GM23338 (cell line): ENCODE measurements at regions not wholly inside any gene's neighbourhood (a gene's known extent, or its start where the extent isn't known, plus 50 kb on each side); places are given as distances from the start of the nearest gene placed in this dataset.
A peak's percentile ranks its signal among the peaks of the same experiment; 100 is the strongest.

Source experiments
- ATAC-seq: fragments of 200-7000 bp; cut with Tn5 transposase; 3 replicates; pipeline ENCODE4 v1.9.1; 2020
- DNase-seq: peaks from one replicate; pipeline ENCODE4 v3.0.0-alpha.2; 2015; ENCODE audit warnings: low spot score
- H2AFZ ChIP-seq: fragments of 200-600 bp; sonication (generic); 2 replicates; pipeline ENCODE4 v1.8.0; 2016; ENCODE audit warnings: antibody characterized with exemption, mild to moderate bottlenecking, moderate library complexity
- H3F3A ChIP-seq: fragments of 200-600 bp; sonication (generic); replicated peaks from 2 replicates; pipeline ENCODE4 v1.8.0; 2017; ENCODE audit warnings: antibody characterized with exemption, mixed run types, low read depth
- H3K27ac ChIP-seq: fragments of 200-600 bp; sonication (generic); 2 replicates; pipeline ENCODE4 v1.6.1; 2016; ENCODE audit warnings: low read depth
- H3K27me3 ChIP-seq: fragments of 200-600 bp; sonication (generic); 2 replicates; pipeline ENCODE4 v1.8.0; 2016; ENCODE audit warnings: mild to moderate bottlenecking, mixed run types, moderate library complexity; ENCODE audit not compliant: insufficient read depth
- H3K36me3 ChIP-seq: fragments of 200-600 bp; sonication (generic); 2 replicates; pipeline ENCODE4 v1.8.0; 2016; ENCODE audit warnings: mild to moderate bottlenecking; ENCODE audit not compliant: insufficient read depth
- H3K4me1 ChIP-seq: fragments of 200-600 bp; sonication (generic); 2 replicates; pipeline ENCODE4 v1.8.0; 2016; ENCODE audit warnings: mild to moderate bottlenecking, moderate library complexity; ENCODE audit not compliant: insufficient read depth
- H3K4me2 ChIP-seq: fragments of 200-600 bp; sonication (generic); 2 replicates; pipeline ENCODE4 v1.7.1; 2017; ENCODE audit warnings: mixed run types
- H3K4me3 ChIP-seq: fragments of 200-600 bp; sonication (generic); 2 replicates; pipeline ENCODE4 v1.6.1; 2016; ENCODE audit warnings: mixed run types
- H3K79me2 ChIP-seq: fragments of 200-600 bp; sonication (generic); replicated peaks from 2 replicates; pipeline ENCODE4 v1.8.0; 2017; ENCODE audit warnings: mild to moderate bottlenecking; ENCODE audit not compliant: insufficient read depth
- H3K9me2 ChIP-seq: fragments of 200-600 bp; sonication (generic); 2 replicates; pipeline ENCODE4 v1.8.0; 2017; ENCODE audit not compliant: insufficient read depth
- H4K20me1 ChIP-seq: fragments of 200-600 bp; sonication (generic); replicated peaks from 2 replicates; pipeline ENCODE4 v1.8.0; 2017; ENCODE audit warnings: mild to moderate bottlenecking; ENCODE audit not compliant: insufficient read depth
- H3K27ac Mint-ChIP-seq: 2 replicates; pipeline ENCODE4 v1.8.0; 2020; ENCODE audit warnings: inconsistent platforms, mild to moderate bottlenecking, moderate library complexity, mixed read lengths
- H3K27me3 Mint-ChIP-seq: 3 replicates; pipeline ENCODE4 v1.8.0; 2022; ENCODE audit warnings: low read depth, mild to moderate bottlenecking, moderate library complexity, mixed read lengths, inconsistent platforms; ENCODE audit not compliant: insufficient read depth, poor library complexity
- H3K36me3 Mint-ChIP-seq: 3 replicates; pipeline ENCODE4 v1.8.0; 2021; ENCODE audit warnings: low read depth, mild to moderate bottlenecking, inconsistent platforms, moderate library complexity, mixed read lengths
- H3K4me1 Mint-ChIP-seq: 3 replicates; pipeline ENCODE4 v1.8.0; 2020; ENCODE audit warnings: mild to moderate bottlenecking, inconsistent platforms, mixed read lengths
- H3K4me3 Mint-ChIP-seq: 3 replicates; pipeline ENCODE4 v1.8.0; 2021; ENCODE audit warnings: moderate library complexity, mild to moderate bottlenecking, inconsistent platforms, mixed read lengths
- H3K9me3 Mint-ChIP-seq: 3 replicates; pipeline ENCODE4 v1.8.0; 2020; ENCODE audit warnings: moderate library complexity, mild to moderate bottlenecking, inconsistent platforms, mixed read lengths
- CREB1 ChIP-seq: fragments of 250-450 bp; sonication (Bioruptor Pico); IDR thresholded peaks from 2 replicates; pipeline ENCODE4 v1.5.0; 2020; ENCODE audit warnings: low read depth, mild to moderate bottlenecking, moderate library complexity
- ETS1 ChIP-seq: IDR thresholded peaks from 2 replicates; pipeline ENCODE4 v1.6.1; 2016; ENCODE audit warnings: antibody characterized with exemption
- EZH2phosphoT487 ChIP-seq: fragments of 200-600 bp; sonication (generic); IDR thresholded peaks from one replicate; pipeline ENCODE4 v1.8.1; 2018; ENCODE audit warnings: antibody characterized with exemption; ENCODE audit not compliant: unreplicated experiment
- JUNB ChIP-seq: IDR thresholded peaks from one replicate; pipeline ENCODE4 v1.6.1; 2016; ENCODE audit warnings: antibody characterized with exemption; ENCODE audit not compliant: unreplicated experiment
- NANOG ChIP-seq: IDR thresholded peaks from 2 replicates; pipeline ENCODE4 v1.6.1; 2016; ENCODE audit warnings: antibody characterized with exemption, borderline replicate concordance
- ZNF331 ChIP-seq: fragments of 250-450 bp; sonication (Bioruptor Pico); IDR thresholded peaks from 2 replicates; pipeline ENCODE4 v1.5.0; 2020; ENCODE audit warnings: low read depth, mild to moderate bottlenecking, moderate library complexity
- TF ChIP-seq, protein P1 (sequence below), 2 experiments: fragments of 200-600 bp in 1 of 2; sonication (generic) in 1 of 2; conservative IDR thresholded peaks; 2 replicates each; pipeline versions ENCODE4 v1.5.1 to v1.6.1; 2016 to 2017; ENCODE audit warnings: antibody characterized with exemption in 2 of 2, low read depth in 2 of 2, mild to moderate bottlenecking in 2 of 2, moderate library complexity in 1 of 2

DNA sequence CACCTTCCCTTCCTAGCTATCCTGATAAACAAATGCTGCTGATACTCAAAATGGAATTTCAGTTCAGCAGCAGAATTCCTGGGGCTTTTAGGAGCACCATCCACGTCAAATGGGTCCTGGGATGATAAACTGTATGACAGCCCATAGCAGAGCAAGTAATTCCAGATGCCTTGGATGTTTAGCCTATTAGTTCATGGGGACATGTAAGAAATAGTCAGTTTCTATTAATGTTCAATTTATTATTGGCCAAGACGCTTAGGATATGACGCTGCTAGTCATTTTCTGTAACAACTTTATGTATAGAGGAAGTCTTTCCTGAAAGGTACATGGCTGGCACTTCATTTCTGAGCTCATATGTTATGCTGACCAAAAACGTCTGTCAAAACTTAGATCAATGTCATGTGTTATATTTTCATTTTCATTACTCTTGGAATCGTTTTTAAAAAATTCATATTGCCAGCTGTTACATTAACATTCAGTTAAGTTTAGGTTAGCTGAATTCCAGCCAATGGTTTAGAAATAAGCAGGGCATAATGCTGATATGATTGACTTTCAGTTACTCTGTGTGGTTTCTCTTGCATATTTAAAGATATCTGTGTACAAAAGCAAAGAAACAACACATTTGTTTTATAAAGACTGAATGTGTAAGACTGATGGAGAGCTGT lies 243.8 kb downstream of the CSNK1G3 start:
- ATAC-seq (no peak), DNase-seq (no peak)
- no peaks in the 10 kb centered on the region for H3K9me2 ChIP-seq
- peaks cover 14% of the 10 kb centered on the region for H3K4me1 ChIP-seq
- Mint-ChIP-seq H3K4me1 (peaks cover 19% of the 10 kb centered on the region), H3K4me3 (no peak overlapping the region), H3K27ac (no peak overlapping the region), H3K27me3 (no peaks in the 10 kb centered on the region), H3K9me3 (no peaks in the 10 kb centered on the region; the same call in 2 of the 3 replicates), H3K36me3 (peaks cover 8% of the 10 kb centered on the region)
- H3K4me3 ChIP-seq, result no peak overlapping the region
- H3F3A ChIP-seq, result no peaks in the 10 kb centered on the region
- H3K36me3 ChIP-seq, result peaks cover 7% of the 10 kb centered on the region; the same call in 1 of the 2 replicates
- H3K4me2 ChIP-seq, result no peak overlapping the region
- TF ChIP-seq CREB1 (CRISPR knock-in tag) (no peak), ETS1 (no peak), JUNB (no peak)
- H4K20me1 ChIP-seq, result no peaks in the 10 kb centered on the region
- no peaks in the 10 kb centered on the region for H3K27me3 ChIP-seq
- no peaks in the 10 kb centered on the region for H3K79me2 ChIP-seq
- H3K27ac ChIP-seq, result no peak overlapping the region
- H2AFZ ChIP-seq, result no peak overlapping the region; the same call in 1 of the 2 replicates

- no peak for DNase-seq
- Mint-ChIP-seq H3K27me3 (no peaks in the 10 kb centered on the region), H3K4me1 (peaks cover 19% of the 10 kb centered on the region), H3K4me3 (no peak overlapping the region), H3K9me3 (no peaks in the 10 kb centered on the region; the same call in 2 of the 3 replicates), H3K36me3 (peaks cover 8% of the 10 kb centered on the region), H3K27ac (no peak overlapping the region)
- TF ChIP-seq CREB1 (CRISPR knock-in tag) (no peak), ZNF331 (no peak), JUNB (no peak), NANOG (peak; percentile 46), EZH2phosphoT487 (no peak)
- TF ChIP-seq, protein P1, sequence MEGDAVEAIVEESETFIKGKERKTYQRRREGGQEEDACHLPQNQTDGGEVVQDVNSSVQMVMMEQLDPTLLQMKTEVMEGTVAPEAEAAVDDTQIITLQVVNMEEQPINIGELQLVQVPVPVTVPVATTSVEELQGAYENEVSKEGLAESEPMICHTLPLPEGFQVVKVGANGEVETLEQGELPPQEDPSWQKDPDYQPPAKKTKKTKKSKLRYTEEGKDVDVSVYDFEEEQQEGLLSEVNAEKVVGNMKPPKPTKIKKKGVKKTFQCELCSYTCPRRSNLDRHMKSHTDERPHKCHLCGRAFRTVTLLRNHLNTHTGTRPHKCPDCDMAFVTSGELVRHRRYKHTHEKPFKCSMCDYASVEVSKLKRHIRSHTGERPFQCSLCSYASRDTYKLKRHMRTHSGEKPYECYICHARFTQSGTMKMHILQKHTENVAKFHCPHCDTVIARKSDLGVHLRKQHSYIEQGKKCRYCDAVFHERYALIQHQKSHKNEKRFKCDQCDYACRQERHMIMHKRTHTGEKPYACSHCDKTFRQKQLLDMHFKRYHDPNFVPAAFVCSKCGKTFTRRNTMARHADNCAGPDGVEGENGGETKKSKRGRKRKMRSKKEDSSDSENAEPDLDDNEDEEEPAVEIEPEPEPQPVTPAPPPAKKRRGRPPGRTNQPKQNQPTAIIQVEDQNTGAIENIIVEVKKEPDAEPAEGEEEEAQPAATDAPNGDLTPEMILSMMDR (conservative IDR thresholded peaks at IDR 0.05; ENCODE audit: low read depth in 2 of 2), result no peak
- no peak for ATAC-seq
- Histone ChIP-seq H3F3A (no peaks in the 10 kb centered on the region), H3K4me3 (no peak overlapping the region), H3K27ac (no peak overlapping the region), H2AFZ (no peak overlapping the region), H3K79me2 (no peaks in the 10 kb centered on the region), H3K9me2 (no peaks in the 10 kb centered on the region), H3K27me3 (no peaks in the 10 kb centered on the region), H3K4me2 (peak overlapping the region; percentile 7; the same call in 1 of the 2 replicates), H3K36me3 (peaks cover 7% of the 10 kb centered on the region; the same call in 1 of the 2 replicates), H3K4me1 (peaks cover 14% of the 10 kb centered on the region), H4K20me1 (no peaks in the 10 kb centered on the region)
Observed at GRCh38 chr5:123754908-123755307, 242.9 kb downstream of the CSNK1G3 start.
